HFFc6 (cell line): ENCODE measurements at regions not wholly inside any gene's neighbourhood (a gene's known extent, or its start where the extent isn't known, plus 50 kb on each side); places are given as distances from the start of the nearest gene placed in this dataset.

Experiments
- DNase-seq: peaks from one replicate; pipeline ENCODE4 v3.0.0-alpha.2; 2018
- H3K27ac Mint-ChIP-seq: 2 replicates; pipeline ENCODE4 v1.8.0; 2020; ENCODE audit warnings: mild to moderate bottlenecking, mixed read lengths
- H3K27me3 Mint-ChIP-seq: 2 replicates; pipeline ENCODE4 v1.8.0; 2021; ENCODE audit warnings: mild to moderate bottlenecking, moderate library complexity, mixed read lengths; ENCODE audit not compliant: insufficient read depth
- H3K36me3 Mint-ChIP-seq: 2 replicates; pipeline ENCODE4 v1.8.0; 2021; ENCODE audit warnings: low read depth, mixed read lengths
- H3K4me1 Mint-ChIP-seq: 2 replicates; pipeline ENCODE4 v1.8.0; 2020; ENCODE audit warnings: low read depth, mixed read lengths
- H3K4me3 Mint-ChIP-seq: 2 replicates; pipeline ENCODE4 v1.8.0; 2020; ENCODE audit warnings: mild to moderate bottlenecking, moderate library complexity, mixed read lengths
- H3K9me3 Mint-ChIP-seq: 2 replicates; pipeline ENCODE4 v1.8.0; 2020; ENCODE audit warnings: mild to moderate bottlenecking, mixed read lengths
- TF ChIP-seq, protein P1 (sequence below): fragments of 200-600 bp; sonication (generic); IDR thresholded peaks from 2 replicates; pipeline ENCODE4 v1.5.0; 2021; ENCODE audit warnings: antibody characterized with exemption, mild to moderate bottlenecking

DNA sequence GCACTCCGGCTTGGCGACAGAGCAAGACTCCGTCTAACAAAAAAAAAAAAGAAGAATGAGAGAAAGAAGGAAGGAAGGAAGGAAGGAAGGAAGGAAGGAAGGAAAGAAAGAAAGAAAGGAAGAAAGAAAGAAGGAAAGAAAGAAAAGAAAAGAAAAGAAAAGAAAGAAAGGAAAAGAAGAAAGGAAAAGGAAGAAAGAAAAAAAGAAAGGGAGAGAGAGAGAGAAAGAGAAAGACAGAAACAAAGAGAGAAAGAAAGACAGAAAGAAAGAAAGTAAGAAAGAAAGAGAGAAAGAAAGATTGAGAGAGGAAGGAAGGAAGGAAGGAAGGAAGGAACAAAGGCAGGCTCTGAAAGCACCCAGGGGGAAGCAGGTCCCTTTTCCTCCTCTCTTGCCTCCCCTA lies 336.6 kb upstream of the GATB start:
- Mint-ChIP-seq H3K4me3 (no peak overlapping the region), H3K9me3 (no peaks in the 10 kb centered on the region), H3K27ac (no peak overlapping the region), H3K4me1 (peaks cover 50% of the 10 kb centered on the region), H3K36me3 (no peaks in the 10 kb centered on the region), H3K27me3 (no peaks in the 10 kb centered on the region; the same call in none of the 2 replicates)
- DNase-seq, result no peak
- TF ChIP-seq, protein P1, sequence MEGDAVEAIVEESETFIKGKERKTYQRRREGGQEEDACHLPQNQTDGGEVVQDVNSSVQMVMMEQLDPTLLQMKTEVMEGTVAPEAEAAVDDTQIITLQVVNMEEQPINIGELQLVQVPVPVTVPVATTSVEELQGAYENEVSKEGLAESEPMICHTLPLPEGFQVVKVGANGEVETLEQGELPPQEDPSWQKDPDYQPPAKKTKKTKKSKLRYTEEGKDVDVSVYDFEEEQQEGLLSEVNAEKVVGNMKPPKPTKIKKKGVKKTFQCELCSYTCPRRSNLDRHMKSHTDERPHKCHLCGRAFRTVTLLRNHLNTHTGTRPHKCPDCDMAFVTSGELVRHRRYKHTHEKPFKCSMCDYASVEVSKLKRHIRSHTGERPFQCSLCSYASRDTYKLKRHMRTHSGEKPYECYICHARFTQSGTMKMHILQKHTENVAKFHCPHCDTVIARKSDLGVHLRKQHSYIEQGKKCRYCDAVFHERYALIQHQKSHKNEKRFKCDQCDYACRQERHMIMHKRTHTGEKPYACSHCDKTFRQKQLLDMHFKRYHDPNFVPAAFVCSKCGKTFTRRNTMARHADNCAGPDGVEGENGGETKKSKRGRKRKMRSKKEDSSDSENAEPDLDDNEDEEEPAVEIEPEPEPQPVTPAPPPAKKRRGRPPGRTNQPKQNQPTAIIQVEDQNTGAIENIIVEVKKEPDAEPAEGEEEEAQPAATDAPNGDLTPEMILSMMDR, result no peak

DNA sequence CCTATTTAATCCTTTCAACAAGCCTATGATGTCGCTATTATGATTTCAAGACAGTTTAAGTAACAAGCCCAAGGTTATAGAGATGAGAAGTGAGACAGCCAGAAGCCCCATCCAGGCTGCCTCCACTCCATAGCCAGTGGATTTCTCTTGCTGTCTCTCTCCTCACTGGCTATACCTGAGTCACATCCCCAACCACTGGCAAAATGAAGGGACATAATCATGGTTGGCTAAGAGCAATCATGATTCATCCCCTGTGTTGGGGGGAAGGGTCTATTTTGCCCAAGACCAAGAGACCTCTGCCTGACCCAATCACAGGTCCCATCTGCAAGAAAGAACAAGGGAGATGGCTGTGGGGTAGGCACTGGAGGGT lies 334.9 kb upstream of the GATB start:
- no peaks in the 10 kb centered on the region for H3K9me3 Mint-ChIP-seq
- peak overlapping the region; percentile 56 for H3K27ac Mint-ChIP-seq

DNA sequence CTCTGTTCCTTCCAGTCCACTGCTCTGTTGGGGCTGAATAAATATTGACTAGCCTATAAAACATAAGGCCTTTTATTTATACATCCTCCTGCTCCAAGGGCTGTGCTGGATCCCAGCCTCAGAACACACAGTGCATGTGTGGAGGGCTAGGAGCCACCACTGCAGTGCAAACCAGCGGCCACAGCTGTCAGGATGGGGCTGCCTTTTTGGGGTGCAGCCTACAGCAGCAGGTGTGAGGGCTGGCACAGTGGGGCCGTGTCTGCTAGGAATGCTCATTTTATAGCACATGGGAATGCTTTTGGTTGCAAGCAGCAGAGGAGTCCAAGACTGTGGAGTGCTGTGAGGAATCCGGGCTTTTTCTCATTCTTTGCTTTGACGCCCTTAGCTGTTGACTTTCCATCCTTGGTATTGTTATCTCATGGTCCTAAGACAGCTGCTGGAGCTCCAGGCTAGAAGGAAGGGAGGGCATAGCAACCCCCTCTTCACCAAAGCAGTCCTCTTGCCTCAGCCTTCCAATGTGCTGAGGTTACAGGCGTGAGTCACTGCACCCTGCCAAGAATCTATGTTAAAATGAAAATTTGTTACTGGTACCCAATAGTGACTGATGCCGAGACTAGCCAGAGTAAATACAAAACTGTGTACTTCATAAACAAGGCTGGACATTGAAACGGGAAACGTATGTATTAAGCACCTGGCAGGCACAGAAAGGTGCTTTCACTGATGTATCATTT lies 334.3 kb upstream of the GATB start:
- DNase-seq, result peak; percentile 63
- TF ChIP-seq, protein P1, result no peak
- Mint-ChIP-seq H3K4me3 (peak overlapping the region; percentile 55; the same call in 1 of the 2 replicates), H3K27ac (peak overlapping the region; percentile 56), H3K27me3 (no peaks in the 10 kb centered on the region; the same call in none of the 2 replicates), H3K9me3 (no peaks in the 10 kb centered on the region), H3K36me3 (no peaks in the 10 kb centered on the region), H3K4me1 (peaks cover 28% of the 10 kb centered on the region)

More for the DNA sequence above, 334.9 kb upstream of the GATB start:
- DNase-seq, result peak; percentile 26
- H3K36me3 Mint-ChIP-seq, result no peaks in the 10 kb centered on the region
- TF ChIP-seq, protein P1, result no peak
- H3K4me3 Mint-ChIP-seq, result peak overlapping the region; percentile 55; the same call in 1 of the 2 replicates
- peaks cover 33% of the 10 kb centered on the region for H3K4me1 Mint-ChIP-seq
- H3K27me3 Mint-ChIP-seq, result no peaks in the 10 kb centered on the region; the same call in none of the 2 replicates

DNA sequence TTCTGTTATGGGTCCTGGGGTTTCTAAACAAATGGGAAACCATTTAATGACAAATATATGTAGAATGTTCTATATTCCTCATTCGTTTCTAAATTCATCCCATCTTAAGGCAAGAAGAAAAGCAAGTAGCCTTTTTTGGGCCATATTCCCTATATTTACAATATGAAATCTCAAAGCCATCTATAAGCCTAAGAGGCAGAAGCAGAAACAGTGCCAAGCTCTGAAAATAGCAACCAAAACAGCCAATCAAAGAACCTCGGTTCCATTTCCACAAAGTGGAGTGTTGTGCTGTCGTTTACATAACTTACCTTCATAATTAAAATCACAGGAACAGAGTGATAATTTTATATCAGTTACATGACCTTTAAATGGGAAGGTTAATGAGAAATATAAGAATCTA lies 330.6 kb upstream of the GATB start:
- TF ChIP-seq, protein P1, result no peak

DNA sequence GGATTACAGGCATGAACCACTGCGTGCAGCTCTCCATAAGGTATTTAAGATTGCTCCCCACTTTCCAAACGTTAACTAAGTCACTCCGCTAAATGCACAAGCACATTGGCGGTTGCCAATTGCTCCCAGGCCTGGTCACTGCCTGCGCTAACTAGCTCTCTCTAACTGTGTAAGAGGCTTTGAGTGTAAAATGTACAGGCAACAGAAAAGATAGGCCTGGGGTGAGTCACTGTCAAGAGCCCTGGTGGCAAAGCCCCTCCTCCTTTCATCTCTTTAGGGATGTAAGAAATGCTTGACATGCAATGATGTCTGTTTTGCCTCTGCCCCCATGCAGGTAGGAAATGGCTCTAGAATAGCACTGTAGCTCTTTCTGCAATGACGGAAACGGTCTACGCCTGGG lies 329.7 kb upstream of the GATB start:
- H3K4me3 Mint-ChIP-seq, result no peak overlapping the region
- H3K4me1 Mint-ChIP-seq, result peaks cover 16% of the 10 kb centered on the region
- no peaks in the 10 kb centered on the region for H3K9me3 Mint-ChIP-seq
- H3K27ac Mint-ChIP-seq, result no peak overlapping the region
- H3K27me3 Mint-ChIP-seq, result peaks cover 5% of the 10 kb centered on the region
- DNase-seq, result no peak
- TF ChIP-seq, protein P1, result no peak
- no peaks in the 10 kb centered on the region for H3K36me3 Mint-ChIP-seq

More for the DNA sequence above, 330.6 kb upstream of the GATB start:
- no peaks in the 10 kb centered on the region for H3K9me3 Mint-ChIP-seq
- DNase-seq, result no peak
- peaks cover 24% of the 10 kb centered on the region for H3K4me1 Mint-ChIP-seq
- H3K36me3 Mint-ChIP-seq, result no peaks in the 10 kb centered on the region
- H3K4me3 Mint-ChIP-seq, result no peak overlapping the region
- peaks cover 1% of the 10 kb centered on the region for H3K27me3 Mint-ChIP-seq
- no peak overlapping the region for H3K27ac Mint-ChIP-seq
